Stimulated activated CD4-positive, alpha-beta T cell treated with anti-CD3 and anti-CD28 coated beads, TNF-alpha, amount 100 ng/mL, for 48 hours (primary cell): ENCODE measurements at regions not wholly inside any gene's neighbourhood (a gene's known extent, or its start where the extent isn't known, plus 50 kb on each side); places are given as distances from the start of the nearest gene placed in this dataset.
"Not testable (repeated sequence)": the region's sequence is repeated elsewhere in the genome, so short reads cannot be mapped to it uniquely, and the experiment has no call there.

Experiments used
- DNase-seq, 3 donors: peaks; one replicate each; pipeline ENCODE4 v3.0.0-alpha.2; 2020; ENCODE audit warnings: low read depth in 3 of 3

DNA sequence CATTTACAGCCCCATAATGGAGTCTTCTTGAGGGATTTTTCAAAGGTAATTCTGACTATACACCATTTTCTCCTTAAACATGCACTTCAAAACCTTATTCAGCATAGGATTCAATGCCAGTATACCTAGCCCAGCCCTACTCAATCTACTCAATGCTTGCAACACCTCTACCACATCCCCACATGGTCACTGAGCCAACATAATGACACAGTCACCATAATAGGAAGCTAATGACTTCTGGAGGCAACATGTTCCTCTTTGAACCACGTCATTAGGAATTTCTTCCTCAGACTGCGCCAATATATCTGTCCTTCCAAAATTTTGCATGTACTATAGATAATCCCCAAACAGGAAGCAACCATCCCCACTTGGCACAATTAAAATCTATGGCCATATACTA is 153.9 kb upstream of the SETMAR start:
- DNase-seq, result no peak

DNA sequence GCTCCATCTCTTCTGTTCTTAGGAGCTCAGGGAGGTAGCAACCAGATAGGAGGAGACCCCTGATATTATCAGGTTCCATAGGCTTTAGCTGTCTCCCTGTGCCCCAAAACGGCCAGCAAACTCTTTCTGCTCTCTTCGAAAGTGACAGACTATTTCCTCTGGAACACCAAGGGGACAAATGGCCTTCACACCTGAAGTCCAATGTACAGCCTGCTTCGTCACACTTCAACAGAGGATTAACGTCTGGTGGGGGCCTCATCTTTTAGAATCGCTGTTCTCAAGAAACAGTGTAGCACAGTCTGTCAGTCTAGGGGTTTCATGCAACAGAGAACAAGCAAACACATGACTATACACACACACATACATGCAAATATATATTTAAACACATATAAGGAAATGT is 152.4 kb upstream of the SETMAR start:
- DNase-seq, result no peak

DNA sequence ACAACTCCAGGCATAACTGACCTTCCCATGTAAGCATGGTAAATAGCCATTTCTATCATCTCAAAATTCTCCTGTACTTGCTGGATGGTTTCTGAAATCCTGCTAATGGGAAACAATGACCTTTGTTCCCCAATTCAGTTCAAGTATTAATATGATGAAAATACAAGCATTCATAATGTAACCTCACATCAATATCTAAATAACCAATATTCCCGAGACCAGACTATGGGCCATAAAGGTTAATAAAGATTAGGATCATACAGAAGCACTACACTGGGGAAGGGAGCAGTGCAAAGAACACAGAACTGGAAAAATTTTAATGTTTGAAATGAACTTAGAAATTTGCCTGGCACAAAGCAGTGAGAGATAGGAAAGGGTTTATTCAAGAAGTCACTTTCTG is 151.3 kb upstream of the SETMAR start:
- DNase-seq, result no peak

DNA sequence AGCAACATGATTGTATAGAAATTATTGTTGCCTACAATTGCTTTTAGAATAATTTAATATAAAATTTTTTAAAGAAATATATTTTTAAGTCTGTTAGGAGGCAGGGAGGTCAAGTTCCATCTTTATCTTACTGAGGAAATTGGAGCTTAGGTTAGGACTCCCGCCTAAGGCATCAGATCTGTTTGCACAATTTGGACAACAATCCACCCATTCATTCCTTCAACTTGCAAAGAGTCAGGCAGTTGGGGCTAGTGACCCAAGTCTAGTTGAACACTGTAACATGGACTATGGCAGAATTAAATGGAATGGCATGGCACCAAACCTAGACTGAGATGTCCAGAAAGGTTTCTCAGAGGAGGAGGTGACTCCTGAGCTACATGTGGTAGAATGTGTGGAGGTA is 149.4 kb upstream of the SETMAR start:
- no peak for DNase-seq

DNA sequence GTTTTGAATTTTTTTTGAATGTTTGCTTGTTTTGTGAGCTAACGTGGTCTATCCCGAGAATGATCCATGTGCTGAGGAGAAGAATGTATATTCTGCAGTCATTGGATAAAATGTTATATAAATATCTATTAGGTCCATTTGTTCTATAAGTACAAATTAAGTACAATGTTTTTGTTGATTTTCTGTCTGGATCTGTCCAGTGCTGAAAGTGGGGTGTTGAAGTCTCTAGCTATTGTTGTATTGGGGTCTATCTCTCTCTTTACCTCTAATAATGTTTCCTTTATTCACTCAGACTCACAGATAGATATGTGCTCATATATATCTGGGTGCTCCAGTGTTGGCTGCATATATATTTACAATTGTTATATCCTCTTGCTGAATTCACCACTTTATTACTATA is 144.8 kb upstream of the SETMAR start:
- DNase-seq, result no peak

DNA sequence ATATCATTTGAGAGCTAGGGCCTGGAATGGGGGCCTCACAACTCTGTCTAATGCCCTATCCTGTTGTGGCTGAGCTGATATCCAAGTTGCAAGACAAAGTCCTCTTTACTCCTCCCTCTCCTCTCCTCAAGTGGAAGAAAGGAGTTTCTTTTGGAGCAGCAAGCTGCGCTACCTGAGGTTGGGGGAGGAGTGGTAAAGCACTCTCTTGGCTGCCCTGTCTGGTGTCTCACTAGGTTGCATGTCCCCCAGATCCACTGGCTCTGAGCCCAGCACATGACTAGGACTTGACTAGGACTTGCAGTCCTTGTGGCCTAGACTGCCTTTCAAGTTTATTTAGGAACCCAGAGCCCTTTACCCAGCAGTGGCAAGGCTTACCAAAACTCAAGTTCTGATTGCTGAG is 141.1 kb upstream of the SETMAR start:
- DNase-seq, result no peak

DNA sequence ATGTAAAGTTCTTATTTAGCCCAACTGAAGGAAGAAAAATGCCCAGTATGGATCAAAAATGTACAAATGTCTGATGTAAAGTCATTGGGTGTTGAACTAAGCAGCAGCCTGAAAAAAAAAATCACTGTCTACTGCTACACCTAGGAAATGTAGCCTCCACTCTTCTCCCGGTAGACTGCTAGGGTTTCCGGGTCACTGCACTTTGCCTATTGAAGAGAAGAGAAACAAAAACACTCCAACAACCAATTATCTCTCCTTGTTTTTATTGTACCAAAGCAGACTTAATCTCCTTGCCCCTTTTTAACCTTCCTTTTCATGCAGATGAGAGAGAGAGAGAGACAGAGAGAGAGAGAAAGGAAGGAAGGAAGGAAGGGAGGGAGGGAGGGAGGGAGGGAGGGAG is 140.2 kb upstream of the SETMAR start:
- DNase-seq, result no peak

DNA sequence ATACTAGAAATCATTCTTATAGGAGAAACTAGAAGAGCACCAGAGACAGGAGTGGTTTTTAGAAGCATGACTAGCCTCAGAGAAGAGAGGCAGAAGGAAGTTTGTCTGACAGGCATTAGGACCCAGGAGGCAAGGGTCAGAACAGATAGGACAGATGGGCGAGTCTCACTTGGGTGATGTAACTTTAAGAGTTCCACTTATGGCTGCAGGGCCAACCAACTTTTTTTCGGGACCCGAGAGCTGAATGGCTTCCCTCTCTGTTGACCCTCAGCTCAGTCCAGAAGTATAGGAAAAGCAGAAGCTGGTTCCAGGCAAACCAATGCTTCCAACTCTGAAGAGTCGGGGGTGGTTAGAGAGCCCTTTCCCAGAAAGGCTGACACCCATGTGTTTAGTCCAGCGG is 136.6 kb upstream of the SETMAR start:
- DNase-seq, result no peak

DNA sequence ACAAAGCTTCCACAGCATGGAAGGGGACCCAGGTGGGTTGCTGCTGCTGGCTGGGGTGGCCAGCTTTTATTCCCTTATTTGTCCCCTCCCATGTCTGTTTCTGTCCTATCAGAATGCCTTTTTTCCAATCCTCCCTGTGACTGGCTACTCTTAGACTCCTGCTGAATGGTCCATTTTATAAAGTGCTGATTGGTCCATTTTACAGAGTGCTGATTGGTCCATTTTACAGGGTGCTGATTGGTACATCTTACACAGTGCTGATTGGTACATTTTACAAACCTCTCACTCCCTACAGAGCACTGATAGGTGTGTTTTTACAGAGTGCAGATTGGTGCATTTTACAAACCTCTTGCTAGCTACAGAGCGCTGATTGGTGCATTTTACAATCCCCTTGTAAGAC is 135.9 kb upstream of the SETMAR start:
- not testable (repeated sequence) for DNase-seq

DNA sequence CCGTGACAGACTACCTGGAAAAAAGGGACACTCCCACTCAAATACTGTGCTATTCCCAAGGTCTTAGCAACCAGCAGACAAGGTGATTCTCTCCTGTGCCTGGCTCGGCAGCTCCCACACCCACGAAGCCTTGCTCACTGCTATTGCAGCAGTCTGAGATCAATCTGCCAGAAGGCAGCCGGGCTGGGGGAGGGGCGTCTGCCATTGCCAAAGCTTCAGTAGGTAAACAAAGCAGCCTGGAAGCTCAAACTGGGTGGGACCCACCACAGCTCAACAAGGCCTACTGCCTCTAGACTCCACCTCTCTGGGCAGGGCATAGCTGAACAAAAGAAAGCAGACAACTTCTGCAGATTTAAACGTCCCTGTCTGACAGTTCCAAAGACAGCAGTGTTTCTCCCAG is 128.4 kb upstream of the SETMAR start:
- no peak for DNase-seq

DNA sequence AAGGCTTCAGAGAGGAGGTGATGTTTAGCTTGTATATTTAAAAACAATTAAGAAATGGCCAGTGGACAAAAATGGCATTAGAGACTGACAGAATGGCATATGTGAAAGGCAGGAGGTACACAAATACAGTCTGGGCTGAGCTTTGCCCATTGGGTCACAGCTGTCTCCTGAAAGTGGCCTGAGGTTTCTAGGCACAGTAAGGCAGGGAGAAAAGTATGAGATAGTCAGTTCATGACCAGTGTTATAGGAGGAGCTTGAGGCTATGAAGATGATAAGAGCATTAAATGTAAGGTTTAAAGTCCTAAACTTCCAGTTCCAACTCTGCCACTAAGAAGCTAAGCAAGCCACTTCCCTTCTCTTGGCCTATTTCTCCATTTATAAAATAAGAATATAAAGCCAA is 111.2 kb upstream of the SETMAR start:
- DNase-seq, result no peak

DNA sequence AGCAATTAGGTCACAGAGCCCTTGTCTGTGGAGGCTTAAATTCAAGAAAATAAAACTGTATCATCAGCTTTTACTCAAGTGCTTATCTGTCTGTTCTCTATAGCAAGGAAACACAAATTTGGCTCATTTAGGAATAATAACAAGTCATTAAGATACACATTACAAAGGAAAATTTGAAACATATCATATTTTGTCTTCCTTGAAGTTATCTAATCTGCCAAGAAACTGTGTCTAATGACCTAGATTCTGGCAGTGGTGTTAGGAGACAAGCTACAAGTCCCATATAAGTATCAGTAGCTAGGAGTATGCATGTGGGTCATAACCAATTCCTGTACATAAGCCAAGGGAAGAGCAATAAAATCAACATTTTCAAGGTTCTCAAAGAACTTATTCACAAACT is 108.2 kb upstream of the SETMAR start:
- DNase-seq, result no peak

DNA sequence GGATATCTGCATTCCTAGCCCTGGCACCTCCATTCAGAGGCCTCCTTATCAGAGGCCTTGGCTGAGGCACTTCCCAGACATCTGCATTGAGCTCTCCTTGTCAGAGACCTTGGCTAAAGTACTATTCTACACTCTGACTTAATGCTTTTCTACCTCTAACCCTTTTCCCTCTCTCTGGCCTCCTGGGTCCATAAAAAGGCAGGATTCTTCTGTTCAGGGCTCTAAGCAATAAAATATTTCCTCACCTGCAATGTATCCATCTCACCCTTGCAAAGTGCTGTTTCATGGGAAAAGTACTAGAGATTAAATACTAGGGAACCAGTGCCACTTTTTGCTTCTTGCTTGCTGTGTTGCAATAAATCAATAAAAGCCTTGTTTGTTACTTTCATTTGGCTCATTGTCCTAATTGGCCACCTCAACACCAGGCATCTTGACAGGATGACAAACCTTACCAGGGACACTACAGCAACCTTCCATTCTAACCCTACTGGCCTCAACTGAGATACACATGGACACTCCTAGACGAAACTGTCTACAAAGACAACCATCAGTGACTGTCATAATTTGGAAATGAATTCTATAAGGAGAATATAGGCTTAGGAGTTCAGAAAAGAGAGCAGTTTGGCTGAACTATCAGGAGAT is 106.5 kb upstream of the SETMAR start:
- no peak for DNase-seq

DNA sequence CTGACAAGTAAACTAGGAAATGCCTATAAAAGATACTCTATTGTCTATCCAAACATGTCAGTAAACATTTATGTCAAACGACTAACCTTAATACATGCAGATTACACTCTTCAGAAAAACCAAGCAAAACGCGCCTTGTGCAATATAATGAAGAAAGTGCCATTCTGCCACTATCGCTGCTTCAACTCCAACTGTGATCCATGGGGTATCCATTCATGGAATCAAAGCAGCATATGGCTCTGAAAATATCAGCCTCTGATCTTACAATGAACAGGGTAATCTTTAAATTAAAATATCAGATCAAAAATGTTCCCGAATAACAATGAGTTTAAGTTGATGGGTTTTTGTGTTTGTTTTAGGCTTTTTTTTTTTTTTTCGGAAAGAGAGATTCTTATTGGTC is 105.5 kb upstream of the SETMAR start:
- DNase-seq, result no peak

DNA sequence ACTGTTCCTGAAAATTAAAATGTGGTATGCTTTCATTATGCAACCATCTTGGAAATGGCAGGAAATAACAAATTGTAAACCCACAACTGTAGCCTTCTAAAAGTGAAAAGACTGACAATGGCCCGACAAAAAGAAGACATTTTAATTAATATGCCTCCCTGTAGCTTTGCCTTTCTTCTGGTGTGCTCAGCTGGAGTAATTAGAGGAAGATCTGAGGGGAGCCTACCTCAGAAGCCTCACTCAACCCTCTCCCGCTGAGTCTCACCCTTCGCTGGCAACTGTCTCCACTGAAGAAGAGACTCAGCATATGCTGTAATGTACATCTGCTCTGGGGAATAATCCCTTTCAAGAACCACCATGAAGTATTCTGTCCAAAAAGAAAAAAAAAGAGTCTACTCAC is 104.7 kb upstream of the SETMAR start:
- DNase-seq, result no peak

DNA sequence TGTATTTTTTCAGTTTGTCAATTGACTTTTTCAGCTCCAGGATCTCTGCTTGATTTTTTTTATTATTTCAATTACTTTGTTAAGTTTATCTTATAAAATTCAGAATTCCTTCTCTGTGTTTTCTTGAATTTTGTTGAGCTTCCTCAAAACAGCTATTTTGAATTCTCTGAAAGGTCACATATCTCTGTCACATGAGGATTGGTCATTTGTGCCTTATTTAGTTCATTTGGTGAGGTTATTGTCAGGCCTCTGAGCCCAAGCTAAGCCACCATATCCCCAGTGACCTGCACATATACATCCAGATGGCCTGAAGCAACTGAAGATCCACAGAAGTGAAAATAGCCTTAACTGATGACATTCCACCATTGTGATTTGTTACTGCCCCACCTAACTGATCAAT is 98.4 kb upstream of the SETMAR start:
- DNase-seq, result not testable (repeated sequence)

DNA sequence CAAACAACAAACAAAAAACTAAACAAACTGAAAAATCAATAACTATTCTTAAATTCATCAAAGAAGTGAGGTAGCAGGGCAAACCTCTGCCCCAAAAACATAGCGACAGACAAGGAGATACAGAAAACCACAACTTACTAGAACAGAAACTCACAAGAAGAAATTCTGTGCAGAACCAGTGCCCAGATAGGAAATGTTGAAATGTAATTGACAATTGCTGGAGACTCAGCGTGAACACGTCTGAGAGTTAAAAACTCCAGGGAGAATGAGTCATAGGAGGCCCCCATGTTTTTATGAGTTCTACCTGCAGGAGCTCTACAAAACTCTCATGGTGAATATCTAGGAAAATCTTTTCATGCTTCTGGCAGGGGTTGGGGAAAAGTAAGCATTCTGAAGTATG is 95.5 kb upstream of the SETMAR start:
- DNase-seq, result no peak

DNA sequence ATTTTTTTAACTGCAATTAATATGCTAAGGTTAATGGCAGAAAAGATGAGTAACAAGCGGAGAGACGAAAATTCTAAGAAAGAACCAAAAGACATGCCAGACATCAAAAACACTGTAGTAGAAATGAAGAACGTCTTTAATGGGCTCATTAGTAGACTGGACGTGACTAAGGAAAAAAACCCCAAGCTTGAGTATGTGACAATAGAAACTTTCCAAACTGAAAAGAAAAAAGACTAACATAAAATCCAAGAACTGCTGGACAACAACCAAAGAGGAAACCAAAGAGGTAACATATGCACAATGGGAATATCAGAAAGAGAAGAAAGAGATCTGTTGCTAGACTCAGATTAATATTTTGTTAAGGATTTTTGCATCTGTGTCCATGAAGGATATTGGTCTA is 94.6 kb upstream of the SETMAR start:
- no peak for DNase-seq

DNA sequence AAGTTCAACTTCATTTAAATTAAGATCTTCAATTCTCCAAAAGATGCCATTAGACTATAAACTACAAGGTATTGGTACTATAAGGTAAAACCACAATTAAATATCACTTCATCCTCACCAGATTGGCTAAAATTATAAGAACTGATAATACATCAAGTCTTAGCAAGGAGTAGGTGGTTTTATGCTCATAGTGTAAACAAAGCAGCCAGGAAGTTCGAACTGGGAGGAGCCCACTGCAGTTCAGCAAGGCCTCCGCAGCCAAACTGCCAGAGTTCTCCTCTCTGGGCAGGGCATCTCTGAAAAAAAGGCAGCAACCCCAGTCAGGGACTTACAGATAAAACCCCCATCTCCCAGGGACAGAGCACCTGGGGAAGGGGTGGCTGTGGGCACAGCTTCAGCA is 91.6 kb upstream of the SETMAR start:
- DNase-seq, result no peak

DNA sequence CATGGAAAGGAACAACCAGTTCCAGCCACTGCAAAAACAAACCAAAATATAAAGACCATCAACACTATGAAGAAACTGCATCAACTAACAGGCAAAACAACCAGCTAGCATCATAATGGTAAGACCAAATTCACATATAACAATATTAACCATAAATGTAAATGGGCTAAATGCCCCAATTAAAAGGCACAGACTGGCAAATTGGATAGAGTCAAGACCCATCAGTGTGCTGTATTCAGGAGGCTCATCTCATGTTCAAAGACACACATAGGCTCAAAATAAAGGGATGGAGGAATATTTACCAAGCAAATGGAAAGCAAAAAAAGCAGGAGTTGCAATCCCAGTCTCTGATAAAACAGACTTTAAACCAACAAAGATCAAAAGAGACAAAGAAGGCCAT is 89.7 kb upstream of the SETMAR start:
- not testable (repeated sequence) for DNase-seq

DNA sequence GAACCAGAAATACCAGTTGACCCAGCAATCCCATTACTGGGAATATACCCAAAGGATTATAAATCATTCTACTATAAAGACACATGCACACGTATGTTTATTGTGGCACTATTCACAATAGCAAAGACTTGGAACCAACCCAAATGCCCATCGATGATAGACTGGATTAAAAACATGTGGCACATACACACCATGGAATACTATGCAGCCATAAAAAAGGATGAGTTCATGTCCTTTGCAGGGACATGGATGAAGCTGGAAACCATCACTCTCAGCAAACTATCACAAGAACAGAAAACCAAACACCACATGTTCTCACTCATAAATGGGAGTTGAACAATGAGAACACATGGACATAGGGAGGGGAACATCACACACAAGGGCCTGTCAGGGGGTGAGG is 86.2 kb upstream of the SETMAR start:
- DNase-seq, result not testable (repeated sequence)

DNA sequence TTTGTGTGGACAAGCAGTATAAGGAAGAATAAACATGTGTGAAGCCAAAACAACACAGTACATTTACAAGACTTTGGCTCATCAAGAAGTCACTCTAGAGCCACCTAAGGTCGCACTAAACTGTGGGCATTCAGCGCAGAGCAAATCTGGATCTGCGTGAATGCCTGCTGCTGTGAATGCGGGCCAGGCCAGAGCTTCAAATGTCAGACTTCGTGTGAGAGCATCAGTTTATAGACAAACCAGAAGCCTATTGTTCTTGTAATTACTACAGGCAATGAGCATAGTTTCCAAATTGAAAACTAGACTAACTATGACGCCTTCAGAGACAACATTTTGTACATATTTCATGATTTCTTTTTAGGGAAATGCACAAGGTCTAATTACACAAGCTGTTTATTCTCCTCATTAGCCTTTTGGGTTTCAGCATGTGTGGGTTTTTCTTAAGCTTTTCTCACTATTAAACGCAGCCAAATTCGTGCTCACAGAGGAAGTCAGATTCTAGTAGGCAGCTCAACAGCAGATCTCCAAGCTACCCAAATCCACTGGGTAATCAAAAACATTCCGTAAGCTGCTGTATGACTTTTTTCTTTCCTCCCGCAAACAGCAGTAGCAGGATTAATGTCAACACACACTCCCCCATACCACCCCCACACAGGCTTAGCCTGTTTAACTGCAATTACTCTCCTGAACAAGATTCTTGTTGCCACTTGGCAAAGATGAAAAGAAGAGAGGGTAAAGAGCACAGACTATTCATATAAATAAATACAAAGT is 84.5 kb upstream of the SETMAR start:
- DNase-seq, result no peak

DNA sequence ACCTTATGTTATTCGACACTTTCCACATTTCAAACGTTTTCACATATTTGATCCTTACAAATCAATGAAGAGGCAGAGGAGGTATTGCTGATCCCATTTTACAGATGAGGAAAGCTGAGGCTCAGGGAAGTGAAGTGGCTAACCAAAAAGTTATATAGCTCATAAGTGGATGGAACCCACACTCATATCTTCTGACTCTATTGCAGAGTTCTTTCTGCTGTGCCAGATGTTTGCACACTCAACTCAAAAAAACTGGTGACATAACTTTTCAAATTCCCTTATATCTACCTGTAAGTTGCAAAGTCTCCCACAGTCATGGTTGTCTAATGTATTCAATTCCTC is 84.0 kb upstream of the SETMAR start:
- no peak for DNase-seq

DNA sequence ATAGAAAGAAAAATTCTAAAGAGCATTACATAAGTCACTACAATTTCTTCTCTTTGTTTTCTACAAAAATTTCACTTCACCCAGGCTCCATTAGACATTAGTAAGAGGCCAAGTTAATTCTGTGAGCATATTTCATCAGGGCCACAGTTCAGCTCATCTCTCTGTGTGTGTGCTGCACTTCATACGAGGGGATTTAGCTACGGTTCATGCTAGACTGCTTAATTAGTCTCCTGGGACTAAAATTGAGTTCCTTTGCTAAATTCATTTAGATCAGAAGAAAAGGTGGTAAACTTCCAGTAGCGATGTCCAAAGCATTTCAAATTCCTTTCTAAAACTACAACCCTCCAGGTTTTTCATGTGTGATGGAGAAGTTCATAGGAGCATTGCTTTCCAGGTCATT is 83.1 kb upstream of the SETMAR start:
- DNase-seq, result no peak
